Ishikawa (cell line): ENCODE measurements at regions not wholly inside any gene's neighbourhood (a gene's known extent, or its start where the extent isn't known, plus 50 kb on each side); places are given as distances from the start of the nearest gene placed in this dataset.

Experiments
- CREB1 ChIP-seq: IDR thresholded peaks from 2 replicates; pipeline ENCODE4 v1.6.1; 2012; ENCODE audit warnings: low read depth
- EP300 ChIP-seq: IDR thresholded peaks from 2 replicates; pipeline ENCODE4 v1.6.1; 2012; ENCODE audit warnings: borderline replicate concordance
- FOXM1 ChIP-seq: IDR thresholded peaks from 2 replicates; pipeline ENCODE4 v1.6.1; 2012; ENCODE audit warnings: low read depth, borderline replicate concordance
- RAD21 ChIP-seq: IDR thresholded peaks from 2 replicates; pipeline ENCODE4 v1.6.1; 2012; ENCODE audit warnings: low read depth

- TF ChIP-seq RAD21 (no peak), FOXM1 (no peak), EP300 (no peak), CREB1 (no peak)
Measured at GRCh38 chr13:76292726-76293125, 593.5 kb downstream of the KCTD12 start.
